ENCODE measurements at regions not wholly inside any gene's neighbourhood (a gene's known extent, or its start where the extent isn't known, plus 50 kb on each side); places are given as distances from the start of the nearest gene placed in this dataset.
A peak's percentile ranks its signal among the peaks of the same experiment; 100 is the strongest.

DNA sequence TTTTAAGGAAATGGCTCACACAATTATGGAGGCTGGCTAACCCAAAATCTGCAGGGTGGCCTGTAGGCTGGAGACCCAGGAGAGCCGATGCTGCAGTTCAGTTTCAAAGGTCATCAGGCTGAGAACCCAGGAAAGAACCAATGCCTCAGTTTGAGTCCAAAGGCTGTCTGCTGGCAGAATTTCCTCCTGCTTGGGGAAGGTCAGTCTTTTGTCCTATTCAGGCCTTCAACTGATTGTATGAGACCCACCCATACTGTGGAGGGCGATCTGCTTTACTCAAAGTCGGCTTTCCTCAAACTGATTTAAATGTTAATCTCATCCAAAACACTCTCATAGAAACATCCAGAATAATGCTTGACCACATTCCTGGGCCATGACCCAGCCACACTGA is 189.7 kb upstream of the CDYL start:
- in situ Hi-C loops (cut with HindIII; ENCODE audit: low sequenced_read_pairs): no loop called here
- H3K4me3 ChIP-seq (ENCODE audit: low read depth, low read length): no peak overlapping the region
- DNase-seq (ENCODE audit: low read depth, low spot score): no peak
- TF ChIP-seq CTCF (IDR thresholded peaks at IDR 0.05; ENCODE audit: low read depth, low read length): no peak

DNA sequence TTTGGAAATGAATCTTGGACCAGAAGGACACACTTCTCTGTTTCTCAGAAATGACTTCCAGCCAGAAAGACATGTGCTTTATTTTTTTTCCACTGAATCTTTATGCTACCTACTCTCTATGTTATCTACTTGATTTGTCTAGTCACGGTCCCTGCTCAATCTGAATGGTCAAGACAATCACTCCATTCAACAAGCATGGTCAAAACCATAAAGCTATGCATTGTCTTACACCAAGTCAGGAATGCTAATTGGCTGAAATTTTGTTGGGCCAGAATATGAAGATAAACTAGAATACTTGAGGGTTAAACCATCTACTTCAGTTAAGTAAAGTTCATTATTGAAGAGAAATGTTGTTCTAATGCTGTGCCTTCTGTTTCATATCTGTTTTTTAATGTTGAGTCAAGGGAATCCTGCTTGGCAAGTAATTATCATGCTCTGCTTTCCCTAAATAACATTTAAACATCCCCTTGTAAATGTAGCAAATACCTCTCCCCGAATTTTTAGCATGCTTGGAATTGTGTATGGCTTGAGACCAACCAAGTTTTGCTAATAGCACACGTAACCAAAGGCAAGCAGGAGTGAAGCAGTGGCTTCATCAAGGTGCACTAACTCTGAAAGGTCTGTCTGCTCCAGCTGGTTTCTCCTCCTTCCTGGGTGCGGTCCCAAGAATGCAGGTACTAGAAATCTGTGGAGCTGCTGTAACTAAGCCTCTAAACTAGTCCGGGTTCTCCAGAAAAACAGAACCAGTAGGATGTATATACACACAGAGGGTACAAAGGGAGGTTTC is 190.3 kb upstream of the CDYL start:
- in situ Hi-C loops (cut with HindIII; ENCODE audit: low sequenced_read_pairs): no loop called here
- H3K4me3 ChIP-seq (ENCODE audit: low read depth, low read length): no peak overlapping the region
- TF ChIP-seq CTCF (IDR thresholded peaks at IDR 0.05; ENCODE audit: low read depth, low read length): no peak
- DNase-seq (ENCODE audit: low read depth, low spot score): no peak

GRCh38 chr6:4584801-4585200 is 191.4 kb upstream of the CDYL start:
- H3K4me3 ChIP-seq (ENCODE audit: low read depth, low read length): no peak overlapping the region
- in situ Hi-C loops (cut with HindIII; ENCODE audit: low sequenced_read_pairs): no loop called here
- TF ChIP-seq CTCF (IDR thresholded peaks at IDR 0.05; ENCODE audit: low read depth, low read length): no peak
- no peak for DNase-seq (ENCODE audit: low read depth, low spot score)

- in situ Hi-C loops (cut with HindIII; ENCODE audit: low sequenced_read_pairs): no loop called here
- H3K4me3 ChIP-seq (ENCODE audit: low read depth, low read length): no peak overlapping the region
- DNase-seq (ENCODE audit: low read depth, low spot score): peak; percentile 45
- TF ChIP-seq CTCF (IDR thresholded peaks at IDR 0.05; ENCODE audit: low read depth, low read length): no peak
Measured at GRCh38 chr6:4582506-4583417, 193.4 kb upstream of the CDYL start.

- no peak for TF ChIP-seq CTCF (IDR thresholded peaks at IDR 0.05; ENCODE audit: low read depth, low read length)
- peak; percentile 90 for DNase-seq (ENCODE audit: low read depth, low spot score)
- H3K4me3 ChIP-seq (ENCODE audit: low read depth, low read length): no peak overlapping the region
- in situ Hi-C loops (cut with HindIII; ENCODE audit: low sequenced_read_pairs): no loop called here
Measured at GRCh38 chr6:4581468-4582385, 194.5 kb upstream of the CDYL start.

DNA sequence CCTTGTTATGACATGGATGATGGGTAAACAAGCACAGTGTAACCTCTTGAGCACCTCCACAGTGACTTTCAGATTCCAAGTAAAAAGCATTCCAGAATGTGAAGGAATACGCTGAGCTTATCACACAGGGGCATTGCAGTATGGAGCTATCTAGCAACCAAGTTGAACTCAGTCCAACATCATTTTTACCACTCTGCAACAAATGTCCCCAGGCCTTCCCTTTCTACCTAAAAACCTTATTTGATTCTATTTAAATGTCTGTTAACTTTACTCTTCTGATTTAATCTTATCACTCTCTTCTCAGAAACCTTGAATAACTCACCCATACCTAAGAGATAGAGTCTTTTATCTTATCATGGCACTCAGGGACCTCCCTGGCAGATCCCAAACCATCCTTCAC is 195.8 kb upstream of the CDYL start:
- no peak for DNase-seq (ENCODE audit: low read depth, low spot score)
- in situ Hi-C loops (cut with HindIII; ENCODE audit: low sequenced_read_pairs): no loop called here
- no peak overlapping the region for H3K4me3 ChIP-seq (ENCODE audit: low read depth, low read length)
- TF ChIP-seq CTCF (IDR thresholded peaks at IDR 0.05; ENCODE audit: low read depth, low read length): no peak
